H1 (cell line): ENCODE measurements at regions not wholly inside any gene's neighbourhood (a gene's known extent, or its start where the extent isn't known, plus 50 kb on each side); places are given as distances from the start of the nearest gene placed in this dataset.

Source experiments
- CTCF ChIP-seq, 3 experiments: IDR thresholded peaks; 1 replicate in 2 of 3; 2 replicates in 1 of 3; pipeline versions ENCODE4 v1.5.1 to v1.6.1; 2011; ENCODE audit warnings: low read length in 3 of 3, mild to moderate bottlenecking in 3 of 3, inconsistent platforms in 2 of 3, low read depth in 1 of 3, moderate library complexity in 1 of 3; ENCODE audit not compliant: insufficient read depth in 1 of 3; ENCODE audit errors: control extremely low read depth in 1 of 3
- RAD21 ChIP-seq, 2 experiments: IDR thresholded peaks in 1 of 2; conservative IDR thresholded peaks in 1 of 2; 2 replicates each; pipeline ENCODE4 v1.6.1; 2011; ENCODE audit warnings: low read depth in 2 of 2, low read length in 2 of 2, improper control_type of control experiment in 1 of 2, inconsistent platforms in 1 of 2, mild to moderate bottlenecking in 1 of 2, moderate library complexity in 1 of 2
- SRF ChIP-seq: IDR thresholded peaks from 2 replicates; pipeline ENCODE4 v1.6.1; 2011; ENCODE audit warnings: mild to moderate bottlenecking, low read depth, low read length, moderate library complexity
- YY1 ChIP-seq: IDR thresholded peaks from 2 replicates; pipeline ENCODE4 v1.6.1; 2011; ENCODE audit warnings: low read depth, mild to moderate bottlenecking, low read length

- no peak for TF ChIP-seq CTCF (IDR thresholded peaks at IDR 0.05; ENCODE audit: control extremely low read depth in 1 of 3, insufficient read depth in 1 of 3, low read depth in 1 of 3, low read length in 3 of 3)
- no peak for TF ChIP-seq RAD21 (IDR thresholded peaks at IDR 0.05 in 1 of 2, conservative IDR thresholded peaks at IDR 0.05 in 1 of 2; ENCODE audit: low read depth in 2 of 2, low read length in 2 of 2)
- no peak for TF ChIP-seq YY1
- no peak for TF ChIP-seq SRF
These were observed 100.5 kb upstream of the PCDH18 start for GRCh38 chr4:137632842-137633241.
